ENCODE measurements at regions not wholly inside any gene's neighbourhood (a gene's known extent, or its start where the extent isn't known, plus 50 kb on each side); places are given as distances from the start of the nearest gene placed in this dataset.

DNA sequence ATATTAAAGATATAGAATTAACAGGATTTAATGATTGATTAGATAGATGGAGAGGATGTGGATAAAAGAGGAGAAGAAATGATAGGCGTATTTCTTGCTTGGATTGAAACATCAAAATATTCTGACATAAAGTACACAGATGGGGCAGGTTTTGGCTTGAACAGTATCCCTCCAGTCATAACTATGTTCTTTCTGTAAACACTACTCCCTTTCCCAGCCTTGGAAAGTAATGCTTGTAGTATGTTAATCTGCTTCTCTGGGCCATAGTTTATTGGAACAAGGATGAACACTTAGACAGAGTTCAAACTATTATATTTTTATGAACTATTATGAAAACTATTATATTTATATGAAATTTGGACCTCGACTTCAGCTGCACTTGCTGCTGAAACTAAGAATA lies 419.2 kb downstream of the AASDHPPT start:
- TF ChIP-seq CTCF (IDR thresholded peaks at IDR 0.05; ENCODE audit: low read length) (no peak), EZH2 (IDR thresholded peaks at IDR 0.05; ENCODE audit: borderline replicate concordance, low read length) (no peak)
